Mucosa of rectum (tissue), 2 donors: ENCODE measurements at regions not wholly inside any gene's neighbourhood (a gene's known extent, or its start where the extent isn't known, plus 50 kb on each side); places are given as distances from the start of the nearest gene placed in this dataset.

Experiments used
- H3K27ac ChIP-seq, 2 donors: one replicate each; pipeline ENCODE4 v1.7.0; 2013; ENCODE audit warnings: inconsistent platforms in 2 of 2, low read depth in 2 of 2, low read length in 2 of 2
- H3K27me3 ChIP-seq, 2 donors: one replicate each; pipeline ENCODE4 v1.7.0; 2013; ENCODE audit warnings: low read length in 2 of 2; ENCODE audit not compliant: control insufficient read depth in 2 of 2, insufficient read depth in 2 of 2
- H3K36me3 ChIP-seq, 2 donors: one replicate each; pipeline ENCODE4 v1.7.0; 2013; ENCODE audit warnings: low read length in 2 of 2; ENCODE audit not compliant: control insufficient read depth in 2 of 2, insufficient read depth in 2 of 2
- H3K4me1 ChIP-seq, 2 donors: one replicate each; pipeline ENCODE4 v1.7.0; 2013; ENCODE audit warnings: low read length in 2 of 2, mild to moderate bottlenecking in 1 of 2; ENCODE audit not compliant: control insufficient read depth in 2 of 2, insufficient read depth in 2 of 2
- H3K4me3 ChIP-seq, 2 donors: one replicate each; pipeline ENCODE4 v1.7.0; 2013; ENCODE audit warnings: low read length in 2 of 2
- H3K9ac ChIP-seq, 2 donors: one replicate each; pipeline ENCODE4 v1.7.0; 2013; ENCODE audit warnings: low read length in 2 of 2, low read depth in 1 of 2, mild to moderate bottlenecking in 1 of 2
- H3K9me3 ChIP-seq, 2 donors: one replicate each; pipeline ENCODE4 v1.7.0; 2013; ENCODE audit warnings: low read length in 2 of 2; ENCODE audit not compliant: control insufficient read depth in 2 of 2
- donor health status: healthy.
- donor health status: Normal muscosa, but diverticular disease.

- no peak overlapping the region for H3K27ac ChIP-seq
- no peaks in the 10 kb centered on the region for H3K4me1 ChIP-seq
- H3K36me3 ChIP-seq = no peaks in the 10 kb centered on the region
- no peak overlapping the region for H3K4me3 ChIP-seq
- H3K9ac ChIP-seq = no peak overlapping the region
- H3K27me3 ChIP-seq = no peaks in the 10 kb centered on the region
- no peaks in the 10 kb centered on the region for H3K9me3 ChIP-seq
Measured at GRCh38 chr13:85314686-85315085, 484.5 kb downstream of the SLITRK6 start.

GRCh38 chr13:85313761-85314503, 485.3 kb downstream of the SLITRK6 start:
- Histone ChIP-seq H3K27ac (no peak overlapping the region), H3K36me3 (no peaks in the 10 kb centered on the region), H3K4me1 (no peaks in the 10 kb centered on the region), H3K9ac (no peak overlapping the region), H3K4me3 (no peak overlapping the region), H3K27me3 (no peaks in the 10 kb centered on the region), H3K9me3 (no peaks in the 10 kb centered on the region)

DNA sequence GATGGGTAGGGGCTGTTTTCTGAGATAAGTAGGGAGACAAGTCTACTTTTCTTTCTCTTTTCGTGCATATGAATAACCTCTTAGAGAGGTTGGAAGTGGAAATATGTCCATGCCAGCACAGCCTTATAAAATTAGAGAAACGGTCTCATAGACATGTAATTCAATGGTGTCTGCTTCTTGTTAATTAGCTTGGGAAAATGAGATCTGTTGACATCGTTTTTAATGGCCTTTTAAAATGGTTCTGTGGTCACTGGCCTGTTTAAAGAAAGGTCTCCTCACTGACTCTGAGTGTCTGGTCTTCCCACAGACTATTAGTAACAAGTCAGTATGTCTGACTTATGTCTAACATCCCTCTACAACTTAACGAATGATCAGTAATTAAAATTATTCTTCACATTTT, 487.1 kb downstream of the SLITRK6 start:
- Histone ChIP-seq H3K4me3 (no peak overlapping the region), H3K27ac (no peak overlapping the region), H3K36me3 (no peaks in the 10 kb centered on the region), H3K9me3 (no peaks in the 10 kb centered on the region), H3K27me3 (no peaks in the 10 kb centered on the region), H3K4me1 (no peaks in the 10 kb centered on the region), H3K9ac (no peak overlapping the region)

DNA sequence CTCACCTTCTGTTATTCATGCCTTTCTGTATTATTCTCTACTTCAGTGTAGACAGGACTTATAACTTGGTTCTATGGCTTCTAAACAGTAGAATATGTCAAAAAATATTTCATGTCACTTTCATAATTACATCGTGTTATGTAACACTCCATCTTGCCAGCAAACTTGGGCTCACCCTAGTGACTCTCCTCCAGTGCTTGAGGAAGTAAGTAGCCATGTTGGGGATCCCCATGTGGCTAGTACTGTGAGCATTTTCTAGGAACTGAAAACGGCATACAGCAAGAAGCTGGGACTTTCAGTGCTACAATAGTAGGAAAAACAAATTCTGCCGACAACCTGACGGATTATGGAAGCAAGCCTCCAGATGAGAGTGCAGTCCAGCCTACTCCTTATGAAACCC, 495.6 kb downstream of the SLITRK6 start:
- H3K4me3 ChIP-seq = no peak overlapping the region
- H3K27me3 ChIP-seq = no peaks in the 10 kb centered on the region
- H3K36me3 ChIP-seq = no peaks in the 10 kb centered on the region
- no peaks in the 10 kb centered on the region for H3K9me3 ChIP-seq
- H3K27ac ChIP-seq = no peak overlapping the region
- H3K9ac ChIP-seq = no peak overlapping the region
- H3K4me1 ChIP-seq = no peaks in the 10 kb centered on the region

DNA sequence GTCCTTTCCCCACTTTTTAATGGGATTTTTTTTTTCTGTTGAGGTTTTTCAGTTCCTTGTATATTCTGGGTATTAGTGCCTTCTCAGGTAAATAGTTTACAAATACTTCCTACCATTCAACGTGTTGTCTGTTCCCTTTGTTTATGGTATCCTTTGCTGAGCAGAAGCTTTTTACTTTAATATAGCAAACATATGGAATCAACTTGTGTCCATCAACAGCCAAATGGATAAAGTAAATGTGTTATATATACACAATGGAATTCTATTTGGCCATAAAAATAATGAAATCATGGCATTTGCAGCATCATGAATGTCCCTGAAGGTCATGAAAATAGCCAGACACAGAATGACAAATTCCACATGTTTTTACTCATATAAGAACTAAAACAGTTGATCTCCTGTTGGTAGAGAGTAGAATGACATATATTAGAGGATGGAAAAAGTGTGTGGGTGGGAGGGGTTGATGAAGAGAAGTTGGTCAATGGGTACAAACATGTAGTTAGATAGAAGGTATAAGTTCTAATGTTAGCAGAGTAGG, 500.8 kb downstream of the SLITRK6 start:
- Histone ChIP-seq H3K4me3 (no peak overlapping the region), H3K36me3 (no peaks in the 10 kb centered on the region), H3K27me3 (no peaks in the 10 kb centered on the region), H3K9me3 (no peaks in the 10 kb centered on the region), H3K4me1 (no peaks in the 10 kb centered on the region), H3K9ac (no peak overlapping the region), H3K27ac (no peak overlapping the region)

DNA sequence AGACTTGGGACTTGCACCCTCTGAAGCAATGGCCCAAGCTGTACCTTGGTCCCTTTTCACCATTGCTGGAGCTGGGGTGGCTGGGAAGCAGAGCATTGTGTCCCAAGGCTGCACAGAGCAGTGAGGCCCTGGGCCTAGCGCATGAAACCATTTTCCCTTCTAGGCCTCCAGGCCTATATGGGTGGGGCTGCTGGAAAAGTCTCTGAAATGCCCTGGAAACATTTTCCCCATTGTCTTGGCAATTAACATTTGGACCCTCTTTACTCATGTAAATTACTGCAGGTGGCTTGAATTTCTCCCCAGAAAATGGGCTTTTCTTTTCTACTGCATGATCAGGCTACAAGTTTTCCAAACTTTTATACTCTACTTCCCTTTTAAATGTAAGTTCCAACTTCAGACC, 510.5 kb downstream of the SLITRK6 start:
- Histone ChIP-seq H3K9me3 (no peaks in the 10 kb centered on the region), H3K4me1 (no peaks in the 10 kb centered on the region), H3K36me3 (no peaks in the 10 kb centered on the region), H3K4me3 (no peak overlapping the region), H3K27me3 (no peaks in the 10 kb centered on the region), H3K27ac (no peak overlapping the region), H3K9ac (no peak overlapping the region)

DNA sequence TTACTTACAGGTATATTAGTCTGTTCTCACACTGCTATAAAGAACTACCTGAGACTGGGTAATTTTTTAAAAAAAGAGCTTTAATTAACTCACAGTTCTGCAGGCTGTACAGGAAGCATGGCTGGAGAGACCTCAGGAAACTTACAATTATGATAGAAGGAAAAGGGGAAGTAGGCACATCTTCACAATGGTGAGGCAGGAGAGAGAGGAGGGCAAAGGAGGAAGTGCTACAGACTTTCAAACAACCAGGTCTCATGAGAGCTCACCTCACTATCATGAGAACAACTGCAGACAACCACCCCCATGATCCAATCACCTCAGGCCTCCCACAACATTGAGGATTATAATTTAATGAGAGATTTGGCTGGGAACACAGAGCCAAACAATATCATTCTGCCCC, 511.7 kb downstream of the SLITRK6 start:
- no peak overlapping the region for H3K9ac ChIP-seq
- H3K36me3 ChIP-seq = no peaks in the 10 kb centered on the region
- no peaks in the 10 kb centered on the region for H3K9me3 ChIP-seq
- no peaks in the 10 kb centered on the region for H3K4me1 ChIP-seq
- no peak overlapping the region for H3K27ac ChIP-seq
- no peaks in the 10 kb centered on the region for H3K27me3 ChIP-seq
- H3K4me3 ChIP-seq = no peak overlapping the region

DNA sequence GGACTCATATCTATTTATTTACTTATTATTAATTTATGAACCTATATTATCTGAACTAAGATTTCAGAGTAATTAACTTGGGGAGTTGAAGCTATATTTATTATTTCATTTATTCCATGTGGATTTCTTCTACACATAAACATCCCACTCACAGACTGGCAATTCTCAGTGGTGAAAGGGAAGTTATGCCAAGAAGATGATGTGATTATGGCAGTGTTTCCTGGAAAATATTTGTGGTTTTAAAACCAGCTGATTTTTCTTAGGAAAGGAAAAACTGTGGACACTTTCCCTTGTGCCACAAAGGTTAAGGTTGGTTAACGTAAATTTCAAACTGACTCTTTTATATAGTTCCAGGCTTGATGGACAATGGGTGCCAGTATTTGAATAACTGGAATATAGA, 513.1 kb downstream of the SLITRK6 start:
- H3K27ac ChIP-seq = no peak overlapping the region
- H3K9me3 ChIP-seq = no peaks in the 10 kb centered on the region
- no peak overlapping the region for H3K9ac ChIP-seq
- H3K36me3 ChIP-seq = no peaks in the 10 kb centered on the region
- no peaks in the 10 kb centered on the region for H3K4me1 ChIP-seq
- H3K27me3 ChIP-seq = no peaks in the 10 kb centered on the region
- H3K4me3 ChIP-seq = no peak overlapping the region

DNA sequence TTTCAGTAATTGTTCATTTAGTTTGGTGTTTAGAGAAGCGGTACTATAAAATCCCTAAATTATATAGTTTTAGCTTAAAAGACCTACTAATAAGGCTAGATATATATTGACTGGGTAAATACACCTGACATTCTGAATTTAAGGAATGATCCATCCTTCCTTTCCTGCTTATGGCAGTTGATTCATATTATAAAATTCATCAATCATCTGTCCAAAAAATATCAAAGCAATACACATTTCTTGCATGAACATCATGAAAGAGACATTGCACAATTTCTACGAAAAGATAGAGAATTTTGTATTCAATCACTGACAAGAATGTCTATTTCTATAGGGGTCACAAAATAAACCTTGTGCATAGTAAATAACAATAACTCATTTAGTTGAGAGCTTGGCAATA, 514.9 kb downstream of the SLITRK6 start:
- Histone ChIP-seq H3K4me3 (no peak overlapping the region), H3K36me3 (no peaks in the 10 kb centered on the region), H3K9me3 (no peaks in the 10 kb centered on the region), H3K9ac (no peak overlapping the region), H3K27me3 (no peaks in the 10 kb centered on the region), H3K27ac (no peak overlapping the region), H3K4me1 (no peaks in the 10 kb centered on the region)

- Histone ChIP-seq H3K9me3 (no peaks in the 10 kb centered on the region), H3K4me3 (no peak overlapping the region), H3K27ac (no peak overlapping the region), H3K27me3 (no peaks in the 10 kb centered on the region), H3K36me3 (no peaks in the 10 kb centered on the region), H3K4me1 (no peaks in the 10 kb centered on the region), H3K9ac (no peak overlapping the region)
Measured at GRCh38 chr13:85283408-85283807, 515.8 kb downstream of the SLITRK6 start.
